Ectodermal cell (in vitro differentiated cells): ENCODE measurements at regions not wholly inside any gene's neighbourhood (a gene's known extent, or its start where the extent isn't known, plus 50 kb on each side); places are given as distances from the start of the nearest gene placed in this dataset.
"Not testable (repeated sequence)": the region's sequence is repeated elsewhere in the genome, so short reads cannot be mapped to it uniquely, and the experiment has no call there.

ENCODE experiments used
- H3K27ac ChIP-seq: 2 replicates; pipeline ENCODE4 v1.7.0; 2013; ENCODE audit warnings: mild to moderate bottlenecking, low read depth, low read length; ENCODE audit not compliant: insufficient read depth, poor library complexity, severe bottlenecking
- H3K27me3 ChIP-seq: 2 replicates; pipeline ENCODE4 v1.7.0; 2013; ENCODE audit warnings: mild to moderate bottlenecking, low read length; ENCODE audit not compliant: insufficient read depth, control insufficient read depth, poor library complexity, severe bottlenecking
- H3K36me3 ChIP-seq: one replicate; pipeline ENCODE4 v1.7.0; 2013; ENCODE audit warnings: low read length; ENCODE audit not compliant: control insufficient read depth, insufficient read depth
- H3K4me1 ChIP-seq: one replicate; pipeline ENCODE4 v1.7.0; 2013; ENCODE audit warnings: low read length; ENCODE audit not compliant: control insufficient read depth, insufficient read depth
- H3K4me3 ChIP-seq: 2 replicates; pipeline ENCODE4 v1.7.0; 2013; ENCODE audit warnings: low read depth, low read length, control low read depth; ENCODE audit not compliant: insufficient read depth
- H3K9me3 ChIP-seq: 2 replicates; pipeline ENCODE4 v1.7.0; 2013; ENCODE audit warnings: mild to moderate bottlenecking, low read length, moderate library complexity; ENCODE audit not compliant: control insufficient read depth
- WGBS, 2 experiments: methylation state at CpG; one replicate each; pipeline ENCODE4 v1.1.7; 2013; ENCODE audit warnings: missing lambda C conversion rate in 2 of 2; 5-methylcytosine and 5-hydroxymethylcytosine counted together

DNA sequence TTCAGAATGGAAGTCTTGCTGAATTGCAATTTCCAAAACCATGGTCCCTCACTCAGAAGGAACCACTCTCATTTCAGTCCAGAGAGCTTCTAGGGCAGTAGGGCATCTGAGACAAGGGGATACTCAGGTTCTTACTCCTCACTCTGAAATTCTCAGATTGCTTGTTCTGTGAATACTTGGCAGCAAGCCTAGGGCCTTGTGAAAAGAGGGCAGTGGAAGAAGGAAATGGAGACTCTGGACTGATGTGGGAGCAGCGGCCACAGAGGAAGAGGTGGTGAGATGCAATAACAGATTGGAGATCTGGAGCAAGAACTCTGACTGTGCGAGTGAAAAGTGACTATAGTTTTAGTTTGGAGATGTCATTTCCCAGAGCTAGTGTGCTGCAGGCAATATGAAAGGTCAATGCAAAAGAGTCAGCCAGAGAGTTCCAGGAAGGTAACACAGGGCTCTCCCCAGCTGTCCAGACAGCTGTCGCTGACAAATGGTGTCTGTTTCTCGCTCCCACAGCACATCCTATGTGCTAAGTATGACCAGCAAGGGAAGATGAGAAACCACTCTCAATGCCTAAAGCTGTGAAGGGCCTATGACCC is 291.6 kb upstream of the KIAA1217 start:
- Histone ChIP-seq H3K36me3 (no peaks in the 10 kb centered on the region), H3K27ac (no peak overlapping the region), H3K27me3 (no peaks in the 10 kb centered on the region), H3K9me3 (no peaks in the 10 kb centered on the region), H3K4me3 (no peak overlapping the region), H3K4me1 (no peaks in the 10 kb centered on the region)
- WGBS, 2 experiments: 93 to 100% methylated on average over 4 of the region's 4 CpGs

DNA sequence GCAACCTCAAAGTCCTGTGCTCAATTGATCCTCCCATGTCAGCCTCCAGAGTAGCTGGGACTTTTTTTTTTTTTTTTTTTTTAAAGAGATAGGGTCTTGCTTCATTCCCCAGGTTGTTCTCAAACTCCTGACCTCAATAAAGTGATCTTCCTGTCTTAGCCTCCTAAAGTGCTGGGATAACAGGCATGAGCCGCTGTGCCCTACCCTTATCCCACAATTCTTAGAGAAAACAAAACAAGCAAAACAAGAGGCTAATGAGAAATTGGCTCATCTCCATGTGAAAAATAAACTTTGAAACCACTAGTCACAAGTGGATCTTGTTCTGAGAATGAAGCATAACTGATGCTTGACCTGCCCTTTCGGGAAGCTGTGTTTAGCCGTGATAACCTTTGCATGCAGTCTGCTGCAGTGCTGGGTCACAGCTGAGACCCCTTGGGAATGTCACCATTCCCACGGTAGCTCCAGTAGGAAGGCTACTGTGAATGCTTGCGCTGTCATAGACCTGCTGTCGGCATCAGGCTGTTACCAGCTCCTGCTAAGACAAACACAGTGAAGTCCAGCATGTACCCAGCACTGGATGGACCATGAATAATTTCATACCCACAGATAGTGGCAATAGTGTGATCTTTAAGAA is 290.7 kb upstream of the KIAA1217 start:
- Histone ChIP-seq H3K27me3 (no peaks in the 10 kb centered on the region), H3K4me3 (no peak overlapping the region), H3K36me3 (no peaks in the 10 kb centered on the region), H3K4me1 (no peaks in the 10 kb centered on the region), H3K27ac (no peak overlapping the region), H3K9me3 (no peaks in the 10 kb centered on the region)
- WGBS, 2 experiments: 91 to 92% methylated on average over 6 of the region's 6 CpGs

DNA sequence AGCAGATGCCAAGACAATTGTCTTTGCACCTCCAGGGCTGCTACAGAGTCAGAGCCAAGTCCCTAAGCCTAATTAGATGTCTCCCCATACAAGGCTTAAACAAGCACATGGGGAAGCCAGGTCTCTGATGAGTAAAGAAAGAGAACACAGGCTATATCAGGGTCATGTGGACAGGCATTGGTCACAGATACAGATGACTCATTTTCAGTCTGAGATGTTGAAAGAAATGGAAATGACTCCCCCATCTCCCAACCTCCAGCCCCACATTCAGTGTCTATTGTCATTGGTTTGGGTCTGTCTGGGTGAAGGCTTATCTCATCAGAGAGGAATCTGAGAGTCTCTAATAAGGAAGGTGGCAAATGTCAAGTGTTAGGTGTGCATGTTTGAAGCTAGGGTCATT is 290.1 kb upstream of the KIAA1217 start:
- Histone ChIP-seq H3K27me3 (no peaks in the 10 kb centered on the region), H3K9me3 (no peaks in the 10 kb centered on the region), H3K27ac (no peak overlapping the region), H3K4me3 (no peak overlapping the region), H3K4me1 (no peaks in the 10 kb centered on the region), H3K36me3 (no peaks in the 10 kb centered on the region)

DNA sequence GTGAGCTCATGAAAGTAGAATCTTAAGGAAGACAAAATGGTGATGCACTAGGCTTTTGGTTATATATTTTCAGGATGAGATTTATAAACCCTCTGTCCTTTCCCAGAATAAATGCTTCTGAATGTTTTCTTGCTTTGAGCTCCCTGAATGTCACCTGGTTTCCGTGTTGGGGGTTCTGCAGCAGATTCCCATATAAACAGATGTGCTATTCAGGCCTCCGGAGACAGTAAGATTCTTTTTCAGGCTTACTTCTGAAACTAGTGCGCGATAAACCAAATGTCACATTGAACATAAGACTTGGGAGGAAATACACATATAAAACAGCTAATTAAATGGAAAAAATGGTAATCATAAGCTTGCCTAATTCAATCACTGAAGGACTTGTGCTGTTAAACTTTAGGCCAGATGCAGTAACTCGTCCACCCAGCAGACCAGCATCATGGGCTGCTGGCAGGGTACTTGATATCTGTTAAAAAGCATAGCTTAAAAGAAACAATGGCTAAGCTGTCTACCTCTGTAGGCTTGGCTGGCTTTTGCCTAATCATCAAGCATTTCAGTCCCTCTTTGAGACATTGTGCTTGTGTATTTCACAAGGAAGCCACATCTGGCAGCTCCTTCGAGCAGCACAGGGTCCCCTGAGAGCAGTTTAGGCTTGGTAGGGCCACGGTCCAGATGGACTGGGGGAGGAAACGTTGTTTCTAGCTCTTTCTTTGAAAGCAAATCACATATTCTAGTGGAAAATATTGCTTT is 281.2 kb upstream of the KIAA1217 start:
- Histone ChIP-seq H3K4me3 (no peak overlapping the region), H3K9me3 (no peaks in the 10 kb centered on the region), H3K27ac (no peak overlapping the region), H3K27me3 (no peaks in the 10 kb centered on the region), H3K36me3 (no peaks in the 10 kb centered on the region), H3K4me1 (no peaks in the 10 kb centered on the region)
- 84 to 91% methylated on average over 8 of the region's 8 CpGs for WGBS, 2 experiments

- not testable (repeated sequence) for H3K27me3 ChIP-seq, H3K9me3 ChIP-seq, H3K36me3 ChIP-seq, H3K4me3 ChIP-seq, H3K4me1 ChIP-seq, H3K27ac ChIP-seq
- 45 to 84% methylated on average over 2 to 3 of the region's 3 CpGs for WGBS, 2 experiments
Measured at GRCh38 chr10:23934023-23934422, 274.9 kb upstream of the KIAA1217 start.

- Histone ChIP-seq H3K27ac (no peak overlapping the region), H3K9me3 (no peaks in the 10 kb centered on the region), H3K4me3 (no peak overlapping the region), H3K4me1 (no peaks in the 10 kb centered on the region), H3K27me3 (no peaks in the 10 kb centered on the region), H3K36me3 (no peaks in the 10 kb centered on the region)
- 92 to 93% methylated on average over 2 of the region's 2 CpGs for WGBS, 2 experiments
Measured at GRCh38 chr10:23945845-23946244, 263.1 kb upstream of the KIAA1217 start.

GRCh38 chr10:23951841-23952240 is 257.1 kb upstream of the KIAA1217 start:
- Histone ChIP-seq H3K4me3 (no peak overlapping the region), H3K27me3 (no peaks in the 10 kb centered on the region), H3K27ac (no peak overlapping the region), H3K9me3 (no peaks in the 10 kb centered on the region), H3K4me1 (no peaks in the 10 kb centered on the region), H3K36me3 (no peaks in the 10 kb centered on the region)
- 82 to 91% methylated on average over 5 to 6 of the region's 6 CpGs for WGBS, 2 experiments

DNA sequence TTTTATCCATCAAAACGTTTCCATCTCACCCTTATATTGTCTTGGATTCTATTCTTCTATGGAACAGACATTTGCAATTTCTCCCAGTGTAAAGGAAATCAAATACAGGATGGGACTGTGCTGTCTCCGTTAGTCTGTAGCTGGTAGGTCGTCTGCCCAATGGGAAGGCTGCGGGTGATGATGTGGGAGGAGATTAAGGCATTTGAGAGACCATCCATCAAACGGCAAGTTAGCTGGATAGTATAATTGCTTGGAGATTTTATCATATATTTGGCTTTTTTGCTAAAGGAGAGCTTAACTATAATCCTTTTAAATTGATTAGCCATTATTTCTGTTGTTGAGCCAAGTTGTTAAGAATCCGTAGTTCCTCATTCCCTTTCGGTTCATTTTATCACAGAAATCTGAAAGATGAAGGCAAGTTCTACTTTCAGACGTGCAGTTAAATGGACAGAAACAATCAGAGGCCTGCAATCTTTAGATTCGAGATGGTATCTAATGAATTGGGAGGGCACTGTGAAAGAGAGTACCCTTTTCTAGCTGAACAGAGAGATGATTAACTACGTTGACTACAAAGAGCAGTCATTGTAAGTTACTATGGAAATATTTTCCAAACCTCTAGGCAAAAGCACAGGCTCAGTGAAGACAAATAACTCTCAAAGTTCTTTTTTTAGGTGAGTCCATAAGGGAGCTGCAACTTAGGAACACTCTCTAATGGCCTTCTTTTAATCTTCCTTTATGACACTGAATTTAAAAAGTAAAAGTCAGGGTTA is 253.3 kb upstream of the KIAA1217 start:
- H3K9me3 ChIP-seq: no peaks in the 10 kb centered on the region
- H3K27me3 ChIP-seq: no peaks in the 10 kb centered on the region
- H3K36me3 ChIP-seq: no peaks in the 10 kb centered on the region
- no peak overlapping the region for H3K4me3 ChIP-seq
- no peaks in the 10 kb centered on the region for H3K4me1 ChIP-seq
- WGBS, 2 experiments: 89 to 95% methylated on average over 10 of the region's 10 CpGs
- H3K27ac ChIP-seq: no peak overlapping the region

- no peaks in the 10 kb centered on the region for H3K4me1 ChIP-seq
- no peak overlapping the region for H3K27ac ChIP-seq
- no peak overlapping the region for H3K4me3 ChIP-seq
- 94 to 95% methylated on average over 5 of the region's 5 CpGs for WGBS, 2 experiments
- H3K27me3 ChIP-seq: no peaks in the 10 kb centered on the region
- no peaks in the 10 kb centered on the region for H3K9me3 ChIP-seq
- no peaks in the 10 kb centered on the region for H3K36me3 ChIP-seq
Measured at GRCh38 chr10:23965123-23965522, 243.8 kb upstream of the KIAA1217 start.

GRCh38 chr10:23965880-23966279 is 243.1 kb upstream of the KIAA1217 start:
- H3K4me3 ChIP-seq: no peak overlapping the region
- H3K27ac ChIP-seq: no peak overlapping the region
- H3K9me3 ChIP-seq: no peaks in the 10 kb centered on the region
- H3K36me3 ChIP-seq: no peaks in the 10 kb centered on the region
- 95 to 100% methylated on average over 1 of the region's 1 CpG for WGBS, 2 experiments
- H3K27me3 ChIP-seq: no peaks in the 10 kb centered on the region
- H3K4me1 ChIP-seq: no peaks in the 10 kb centered on the region
